Neural cell (in vitro differentiated cells): ENCODE measurements at regions not wholly inside any gene's neighbourhood (a gene's known extent, or its start where the extent isn't known, plus 50 kb on each side); places are given as distances from the start of the nearest gene placed in this dataset.

Experiments used
- H2AFZ ChIP-seq: fragments of 200-600, 300-800 bp; sonication (generic), shearing (Covaris generic); 2 replicates; pipeline ENCODE4 v1.6.0; 2014; ENCODE audit warnings: low read depth, mild to moderate bottlenecking, antibody characterized with exemption, low read length, moderate library complexity
- H3F3A ChIP-seq: fragments of 200-600 bp; shearing (Covaris generic); 2 replicates; pipeline ENCODE4 v1.6.1; 2016; ENCODE audit warnings: mild to moderate bottlenecking, moderate library complexity, mixed read lengths, antibody characterized with exemption, low read length; ENCODE audit not compliant: insufficient read depth, poor library complexity, severe bottlenecking
- H3K27ac ChIP-seq: fragments of 200-600, 300-800 bp; sonication (generic), shearing (Covaris generic); 2 replicates; pipeline ENCODE4 v1.5.1; 2014; ENCODE audit warnings: mild to moderate bottlenecking, low read length, moderate library complexity
- H3K27me3 ChIP-seq: fragments of 300-800, 200-600 bp; sonication (generic), shearing (Covaris generic); 2 replicates; pipeline ENCODE4 v1.6.0; 2014; ENCODE audit warnings: mild to moderate bottlenecking, low read depth, low read length, moderate library complexity; ENCODE audit not compliant: insufficient read depth
- H3K36me3 ChIP-seq: fragments of 300-800, 200-600 bp; sonication (generic), shearing (Covaris generic); 2 replicates; pipeline ENCODE4 v1.5.1; 2014; ENCODE audit warnings: mild to moderate bottlenecking, antibody characterized with exemption, low read length, moderate library complexity; ENCODE audit not compliant: insufficient read depth
- H3K4me2 ChIP-seq: fragments of 300-800, 200-600 bp; sonication (generic), shearing (Covaris generic); 2 replicates; pipeline ENCODE4 v1.6.0; 2014; ENCODE audit warnings: mild to moderate bottlenecking, low read length
- H3K4me3 ChIP-seq: fragments of 300-800, 200-600 bp; sonication (generic), shearing (Covaris generic); 2 replicates; pipeline ENCODE4 v1.5.1; 2014; ENCODE audit warnings: mild to moderate bottlenecking, low read length, moderate library complexity
- H3K79me2 ChIP-seq: fragments of 200-600 bp; shearing (Covaris generic); replicated peaks from 2 replicates; pipeline ENCODE4 v1.6.0; 2014; ENCODE audit warnings: mild to moderate bottlenecking, low read length, moderate library complexity; ENCODE audit not compliant: insufficient read depth
- H3K9ac ChIP-seq: fragments of 300-800, 200-600 bp; sonication (generic), shearing (Covaris generic); 2 replicates; pipeline ENCODE4 v1.6.1; 2016; ENCODE audit warnings: mild to moderate bottlenecking, low read length, mixed read lengths
- H3K9me2 ChIP-seq: fragments of 200-600 bp; shearing (Covaris generic); 2 replicates; pipeline ENCODE4 v1.6.1; 2016; ENCODE audit warnings: mild to moderate bottlenecking, low read length, mixed read lengths; ENCODE audit not compliant: insufficient read depth
- H3K9me3 ChIP-seq: fragments of 200-600, 300-800 bp; sonication (generic), shearing (Covaris generic); 2 replicates; pipeline ENCODE4 v1.6.1; 2016; ENCODE audit warnings: mild to moderate bottlenecking, mixed run types, low read length, moderate library complexity, mixed read lengths
- H4K20me1 ChIP-seq: fragments of 200-600 bp; shearing (Covaris generic); 2 replicates; pipeline ENCODE4 v1.6.1; 2016; ENCODE audit warnings: mild to moderate bottlenecking, mixed run types; ENCODE audit not compliant: insufficient read depth
- CTCF ChIP-seq: fragments of 450-650 bp; IDR thresholded peaks from 2 replicates; pipeline ENCODE4 v1.5.1; 2014; ENCODE audit warnings: antibody characterized with exemption, mild to moderate bottlenecking, moderate library complexity; ENCODE audit not compliant: poor library complexity, severe bottlenecking
- EP300 ChIP-seq: fragments of 450-650 bp; conservative IDR thresholded peaks from 2 replicates; pipeline ENCODE4 v1.6.1; 2014; ENCODE audit warnings: antibody characterized with exemption, mild to moderate bottlenecking, moderate library complexity; ENCODE audit not compliant: poor library complexity, severe bottlenecking
- EZH2 ChIP-seq: fragments of 200-600, 300-800 bp; shearing (Covaris generic), sonication (generic); IDR thresholded peaks from 2 replicates; pipeline ENCODE4 v1.6.1; 2014; ENCODE audit warnings: antibody characterized with exemption, low read length, borderline replicate concordance, mild to moderate bottlenecking; ENCODE audit not compliant: insufficient read depth, poor library complexity, severe bottlenecking
- MXI1 ChIP-seq: fragments of 450-650 bp; conservative IDR thresholded peaks from 2 replicates; pipeline ENCODE4 v1.6.1; 2014; ENCODE audit warnings: antibody characterized with exemption, mild to moderate bottlenecking; ENCODE audit not compliant: poor library complexity, severe bottlenecking
- POLR2AphosphoS5 ChIP-seq: IDR thresholded peaks from 2 replicates; pipeline ENCODE4 v1.6.1; 2012
- RAD21 ChIP-seq: fragments of 450-650 bp; conservative IDR thresholded peaks from 2 replicates; pipeline ENCODE4 v1.6.1; 2014; ENCODE audit warnings: antibody characterized with exemption, mild to moderate bottlenecking, moderate library complexity
- REST ChIP-seq: IDR thresholded peaks from 2 replicates; pipeline ENCODE4 v1.6.1; 2012; ENCODE audit warnings: borderline replicate concordance
- SMC3 ChIP-seq: fragments of 450-650 bp; conservative IDR thresholded peaks from 2 replicates; pipeline ENCODE4 v1.6.1; 2014; ENCODE audit warnings: antibody characterized with exemption, mild to moderate bottlenecking, moderate library complexity; ENCODE audit not compliant: poor library complexity
- TAF1 ChIP-seq: IDR thresholded peaks from 2 replicates; pipeline ENCODE4 v1.6.1; 2012; ENCODE audit warnings: low read depth

- H3K4me2 ChIP-seq: no peak overlapping the region
- no peak for TF ChIP-seq TAF1
- no peak for TF ChIP-seq REST
- no peak for TF ChIP-seq POLR2AphosphoS5
- no peak for TF ChIP-seq SMC3
- no peak for TF ChIP-seq CTCF
- no peak for TF ChIP-seq MXI1
- no peak for TF ChIP-seq EP300
- no peak for TF ChIP-seq EZH2
- TF ChIP-seq RAD21: no peak
- no peak overlapping the region for H3K4me3 ChIP-seq
- H3K9me2 ChIP-seq: no peaks in the 10 kb centered on the region
- no peak overlapping the region for H3K27ac ChIP-seq
- no peaks in the 10 kb centered on the region for H3K9me3 ChIP-seq
- H3K79me2 ChIP-seq: no peaks in the 10 kb centered on the region
- H3F3A ChIP-seq: no peaks in the 10 kb centered on the region
- H3K36me3 ChIP-seq: no peaks in the 10 kb centered on the region
- no peak overlapping the region for H2AFZ ChIP-seq
- H3K27me3 ChIP-seq: no peaks in the 10 kb centered on the region
- H3K9ac ChIP-seq: no peak overlapping the region
- no peaks in the 10 kb centered on the region for H4K20me1 ChIP-seq
Measured at GRCh38 chr1:242764161-242764560, 239.7 kb upstream of the PLD5 start.

GRCh38 chr1:242761556-242761955, 237.1 kb upstream of the PLD5 start:
- Histone ChIP-seq H3F3A (no peaks in the 10 kb centered on the region), H3K79me2 (no peaks in the 10 kb centered on the region), H4K20me1 (no peaks in the 10 kb centered on the region), H3K27me3 (no peaks in the 10 kb centered on the region), H3K4me2 (no peak overlapping the region), H3K9me3 (no peaks in the 10 kb centered on the region), H2AFZ (no peak overlapping the region), H3K27ac (no peak overlapping the region), H3K9ac (no peak overlapping the region), H3K4me3 (no peak overlapping the region), H3K9me2 (no peaks in the 10 kb centered on the region), H3K36me3 (no peaks in the 10 kb centered on the region)
- no peak for TF ChIP-seq EP300

- H4K20me1 ChIP-seq: no peaks in the 10 kb centered on the region
- H3K9ac ChIP-seq: no peak overlapping the region
- H3K9me2 ChIP-seq: no peaks in the 10 kb centered on the region
- no peak overlapping the region for H3K4me3 ChIP-seq
- H3F3A ChIP-seq: no peaks in the 10 kb centered on the region
- no peaks in the 10 kb centered on the region for H3K27me3 ChIP-seq
- TF ChIP-seq EP300 (no peak), MXI1 (no peak), REST (no peak)
- no peaks in the 10 kb centered on the region for H3K9me3 ChIP-seq
- H3K4me2 ChIP-seq: no peak overlapping the region
- no peak overlapping the region for H3K27ac ChIP-seq
- H3K79me2 ChIP-seq: no peaks in the 10 kb centered on the region
- no peaks in the 10 kb centered on the region for H3K36me3 ChIP-seq
- no peak overlapping the region for H2AFZ ChIP-seq
Measured at GRCh38 chr1:242754926-242755325, 230.4 kb upstream of the PLD5 start.
